Astrocyte of the hippocampus (primary cell): ENCODE measurements at regions not wholly inside any gene's neighbourhood (a gene's known extent, or its start where the extent isn't known, plus 50 kb on each side); places are given as distances from the start of the nearest gene placed in this dataset.

Experiments used
- DNase-seq: peaks from one replicate; pipeline ENCODE4 v3.0.0; 2011; ENCODE audit warnings: low read depth, low spot score

DNA sequence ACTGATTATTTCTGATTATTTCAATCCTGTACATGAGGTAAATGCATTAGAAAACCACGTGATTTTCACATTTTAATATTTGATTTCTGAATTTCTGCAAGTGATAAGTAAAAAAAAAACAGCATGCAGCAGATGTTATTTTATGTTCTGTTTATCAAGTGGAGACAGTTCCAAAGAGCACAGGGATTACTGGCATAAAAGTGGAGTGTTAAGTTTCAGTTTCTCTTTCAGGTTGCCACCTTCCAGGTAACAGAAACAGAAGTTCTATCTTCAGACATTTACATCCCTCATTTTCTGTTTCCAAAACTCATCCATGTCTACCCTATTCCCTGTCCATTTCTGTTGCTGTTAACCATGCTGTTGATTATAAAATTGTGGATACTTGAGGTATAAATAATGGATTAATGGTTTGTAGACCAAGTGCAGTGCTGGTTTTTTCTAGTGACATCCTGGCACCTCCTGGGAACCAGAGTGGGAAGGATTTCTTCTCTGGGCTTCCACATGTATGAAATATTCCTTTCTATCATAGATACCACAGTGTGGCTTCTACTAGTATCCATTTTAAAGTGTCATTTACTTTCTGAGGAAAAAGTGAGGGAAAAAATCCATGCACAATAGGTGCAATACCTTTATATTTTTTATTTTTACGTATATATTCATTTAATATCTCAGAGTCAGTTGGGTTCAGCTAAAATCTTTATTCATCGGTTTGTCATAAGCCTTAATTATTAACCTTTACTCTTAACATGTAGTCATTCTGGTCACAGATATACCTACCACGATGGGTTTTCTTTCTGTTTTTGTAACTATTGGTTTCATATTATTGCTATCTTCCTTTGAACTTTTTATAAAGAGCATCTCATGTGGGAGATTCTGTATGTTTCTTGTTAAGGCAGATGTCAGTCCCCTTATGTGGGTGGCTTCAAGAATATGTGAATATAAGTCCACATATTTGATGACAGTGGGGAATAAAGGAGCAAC lies 1010.0 kb downstream of the SQOR start:
- no peak for DNase-seq

- DNase-seq, result no peak
Observed at GRCh38 chr15:46646490-46646889, 1011.7 kb downstream of the SQOR start.

GRCh38 chr15:46647046-46647445 lies 1012.2 kb downstream of the SQOR start:
- no peak for DNase-seq

GRCh38 chr15:46652266-46652665 lies 1017.4 kb downstream of the SQOR start:
- DNase-seq, result no peak

DNA sequence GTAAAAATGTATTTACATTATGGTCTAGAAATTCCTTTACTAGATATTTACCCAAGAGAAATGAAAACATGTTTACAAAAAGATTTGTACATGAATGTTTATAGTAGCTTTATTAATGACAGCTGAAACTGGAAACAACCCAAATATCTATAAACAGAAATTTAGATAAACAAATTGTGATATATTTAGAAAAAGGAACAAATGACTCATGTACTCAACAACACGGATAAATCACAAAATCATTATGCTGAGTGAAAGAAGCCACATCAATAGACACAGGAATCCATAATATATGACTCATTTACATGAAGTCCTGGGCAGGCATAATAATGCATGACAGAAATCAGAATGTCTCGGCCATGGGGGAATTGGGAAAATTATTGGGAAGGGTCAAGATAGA lies 1020.2 kb downstream of the SQOR start:
- DNase-seq, result peak; percentile 4

GRCh38 chr15:46660096-46660842 lies 1025.4 kb downstream of the SQOR start:
- DNase-seq, result no peak

- DNase-seq, result no peak
Observed at GRCh38 chr15:46670258-46670657, 1035.4 kb downstream of the SQOR start.

DNA sequence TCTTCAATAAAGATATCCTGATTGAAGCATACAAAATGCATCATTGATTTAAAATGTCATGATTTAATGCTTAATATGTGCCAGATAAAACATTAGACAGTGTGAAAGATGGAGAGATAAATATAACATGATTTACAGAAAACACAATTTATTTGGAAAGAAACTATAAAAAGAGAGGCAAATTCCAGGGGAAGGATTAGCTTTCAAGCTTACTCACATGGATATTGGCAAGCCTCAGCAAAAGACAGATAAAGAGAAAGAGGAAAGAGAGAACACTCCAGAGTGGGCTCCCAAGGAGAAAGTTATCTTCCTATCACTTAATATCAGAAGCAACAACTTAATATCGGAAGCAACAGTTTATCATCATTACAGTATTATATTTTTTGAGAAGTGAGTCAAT lies 1036.5 kb downstream of the SQOR start:
- no peak for DNase-seq

DNA sequence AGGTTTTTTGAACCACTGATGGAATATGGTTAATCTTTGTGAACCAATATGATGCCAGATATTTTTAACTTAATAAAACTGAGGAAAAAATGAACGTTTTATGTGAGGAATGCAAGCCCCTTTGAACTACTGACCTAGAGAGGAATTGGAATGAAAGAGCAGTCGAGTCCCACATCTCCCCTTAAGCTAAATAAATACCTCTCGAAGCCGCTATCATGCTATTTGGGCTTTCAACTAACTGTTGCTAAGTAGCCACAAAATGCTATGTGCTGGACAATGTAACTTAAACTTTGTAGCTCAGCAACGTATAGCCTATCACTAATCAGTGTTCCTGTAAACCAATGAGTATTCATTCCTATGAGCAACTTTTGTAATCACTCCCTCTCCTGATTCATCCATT lies 1037.2 kb downstream of the SQOR start:
- no peak for DNase-seq

DNA sequence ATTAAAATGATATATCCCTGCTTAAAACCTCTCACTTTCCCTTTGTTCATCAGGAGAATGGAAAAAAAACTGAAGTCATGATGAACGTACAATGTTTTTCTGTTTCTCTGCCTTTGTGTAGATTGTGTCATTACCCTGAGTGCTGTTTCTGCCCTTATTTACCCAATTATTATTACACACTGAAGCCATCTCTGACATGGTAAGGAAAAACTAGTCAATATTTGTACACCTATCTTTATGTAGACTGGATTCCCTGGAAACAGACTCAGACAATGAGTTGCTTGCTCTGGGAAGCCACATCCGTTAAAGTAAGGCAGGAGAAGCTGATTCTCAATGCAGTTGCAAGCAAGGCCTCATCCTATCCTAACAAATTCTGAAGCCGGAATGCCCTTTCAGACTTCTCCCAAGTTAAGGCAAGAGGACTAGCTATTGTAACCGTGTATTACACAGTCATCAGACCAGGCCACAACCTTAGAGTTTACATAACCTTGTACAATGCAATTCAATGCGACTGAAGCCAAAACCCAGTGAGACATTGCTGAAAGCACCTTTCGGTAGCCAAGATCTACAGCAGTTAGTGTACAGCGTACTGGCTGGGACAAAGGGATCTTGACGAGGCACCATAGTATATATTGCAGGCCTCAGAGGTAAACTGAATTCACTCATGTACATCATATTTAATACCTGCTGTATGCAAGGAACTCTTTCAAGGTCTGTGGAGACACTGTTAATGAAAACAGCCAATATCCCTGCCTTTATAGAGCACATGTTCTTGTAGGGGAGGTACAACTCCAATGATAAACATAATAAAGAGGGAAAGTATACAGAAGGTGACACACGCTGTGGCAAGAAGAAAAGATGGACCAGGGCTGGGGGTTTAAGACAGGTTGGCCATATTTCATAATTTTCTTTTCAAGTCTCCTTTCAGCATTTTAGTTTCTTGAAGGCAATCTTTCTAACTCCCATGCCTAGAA lies 1040.8 kb upstream of the SEMA6D start:
- no peak for DNase-seq

DNA sequence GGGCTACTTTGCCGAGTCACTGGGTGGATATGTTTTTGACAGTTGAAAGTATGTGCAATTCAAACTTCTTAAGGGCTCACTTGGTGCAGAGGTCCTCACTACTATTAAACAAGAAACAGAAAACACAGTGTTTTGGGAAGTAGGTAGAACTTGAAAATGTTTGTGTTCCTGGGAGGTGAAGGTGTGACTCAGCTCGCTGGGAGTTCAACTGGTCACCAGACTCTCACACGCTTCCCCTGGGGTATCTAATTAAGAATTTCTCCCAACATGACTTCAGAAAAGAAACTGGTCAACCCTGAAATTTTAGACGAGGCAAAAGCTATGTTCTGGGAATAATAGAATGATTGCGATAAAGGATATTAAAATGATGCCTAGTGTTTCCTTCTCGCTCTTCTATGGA lies 1039.8 kb upstream of the SEMA6D start:
- DNase-seq, result no peak

DNA sequence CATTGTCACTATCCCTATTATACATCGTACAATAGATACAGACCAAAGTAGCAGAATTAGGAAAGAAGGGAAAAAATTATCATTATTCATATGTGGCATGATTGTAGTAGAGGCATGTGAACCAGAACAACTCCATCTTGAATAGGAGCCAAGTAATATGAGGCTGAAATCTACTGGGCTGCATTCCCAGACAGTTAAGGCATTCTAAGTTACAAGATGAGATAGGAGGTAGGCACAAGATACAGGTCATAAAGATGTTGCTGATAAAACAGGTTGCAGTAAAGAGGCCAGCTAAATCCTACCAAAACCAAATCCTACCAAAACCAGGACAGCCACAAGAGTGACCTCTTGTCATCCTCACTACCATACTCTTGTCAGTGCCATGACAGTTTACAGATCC lies 1035.4 kb upstream of the SEMA6D start:
- DNase-seq, result no peak

GRCh38 chr15:46682969-46683791 lies 1034.1 kb upstream of the SEMA6D start:
- no peak for DNase-seq

- DNase-seq, result no peak
Observed at GRCh38 chr15:46685096-46685495, 1032.2 kb upstream of the SEMA6D start.

GRCh38 chr15:46685681-46686080 lies 1031.6 kb upstream of the SEMA6D start:
- no peak for DNase-seq

- DNase-seq, result no peak
Observed at GRCh38 chr15:46696281-46696680, 1021.0 kb upstream of the SEMA6D start.

DNA sequence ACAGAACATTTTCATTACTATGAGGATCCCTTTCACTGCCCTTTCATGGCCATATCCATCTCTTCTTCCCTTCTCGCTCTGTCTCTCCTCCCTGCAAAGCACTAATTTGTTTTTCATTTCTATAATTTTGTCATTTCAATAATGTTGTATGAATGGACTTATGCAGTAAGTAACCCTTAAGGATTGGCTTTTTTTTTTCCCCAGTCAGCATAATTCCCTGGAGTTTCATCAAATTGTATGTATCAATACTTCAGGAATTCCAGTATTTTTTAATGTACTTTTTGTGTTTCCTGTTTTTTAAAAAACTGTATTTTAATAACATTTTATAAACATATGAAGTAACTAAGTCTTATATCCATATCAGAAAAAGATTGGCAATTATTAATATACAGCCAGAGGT lies 1016.0 kb upstream of the SEMA6D start:
- no peak for DNase-seq

GRCh38 chr15:46701896-46702295 lies 1015.4 kb upstream of the SEMA6D start:
- DNase-seq, result no peak

- DNase-seq, result no peak
Observed at GRCh38 chr15:46703020-46703861, 1014.1 kb upstream of the SEMA6D start.
